SJSA1 (cell line): ENCODE measurements at regions not wholly inside any gene's neighbourhood (a gene's known extent, or its start where the extent isn't known, plus 50 kb on each side); places are given as distances from the start of the nearest gene placed in this dataset.

Source experiments
- DNase-seq, 2 experiments: peaks; one replicate each; pipeline ENCODE4 v3.0.0-alpha.2; 2015 to 2020; ENCODE audit warnings: low spot score in 2 of 2, low read depth in 1 of 2
- H3K27ac ChIP-seq: fragments of 250-450 bp; sonication (Bioruptor Pico); 2 replicates; pipeline ENCODE4 v1.5.1; 2020; ENCODE audit warnings: mild to moderate bottlenecking, moderate library complexity
- H3K27me3 ChIP-seq: fragments of 250-450 bp; sonication (Bioruptor Pico); replicated peaks from 2 replicates; pipeline ENCODE4 v1.5.1; 2020; ENCODE audit warnings: mild to moderate bottlenecking, moderate library complexity
- H3K36me3 ChIP-seq: fragments of 250-450 bp; sonication (Bioruptor Pico); 2 replicates; pipeline ENCODE4 v1.5.1; 2020; ENCODE audit warnings: mild to moderate bottlenecking
- H3K4me1 ChIP-seq: fragments of 250-450 bp; sonication (Bioruptor Pico); replicated peaks from 2 replicates; pipeline ENCODE4 v1.6.1; 2021; ENCODE audit warnings: mild to moderate bottlenecking
- H3K4me3 ChIP-seq: fragments of 250-450 bp; sonication (Bioruptor Pico); 2 replicates; pipeline ENCODE4 v1.5.1; 2020; ENCODE audit warnings: mild to moderate bottlenecking
- H3K9me3 ChIP-seq: fragments of 250-450 bp; sonication (Bioruptor Pico); replicated peaks from 2 replicates; pipeline ENCODE4 v1.5.1; 2020; ENCODE audit warnings: mild to moderate bottlenecking

DNA sequence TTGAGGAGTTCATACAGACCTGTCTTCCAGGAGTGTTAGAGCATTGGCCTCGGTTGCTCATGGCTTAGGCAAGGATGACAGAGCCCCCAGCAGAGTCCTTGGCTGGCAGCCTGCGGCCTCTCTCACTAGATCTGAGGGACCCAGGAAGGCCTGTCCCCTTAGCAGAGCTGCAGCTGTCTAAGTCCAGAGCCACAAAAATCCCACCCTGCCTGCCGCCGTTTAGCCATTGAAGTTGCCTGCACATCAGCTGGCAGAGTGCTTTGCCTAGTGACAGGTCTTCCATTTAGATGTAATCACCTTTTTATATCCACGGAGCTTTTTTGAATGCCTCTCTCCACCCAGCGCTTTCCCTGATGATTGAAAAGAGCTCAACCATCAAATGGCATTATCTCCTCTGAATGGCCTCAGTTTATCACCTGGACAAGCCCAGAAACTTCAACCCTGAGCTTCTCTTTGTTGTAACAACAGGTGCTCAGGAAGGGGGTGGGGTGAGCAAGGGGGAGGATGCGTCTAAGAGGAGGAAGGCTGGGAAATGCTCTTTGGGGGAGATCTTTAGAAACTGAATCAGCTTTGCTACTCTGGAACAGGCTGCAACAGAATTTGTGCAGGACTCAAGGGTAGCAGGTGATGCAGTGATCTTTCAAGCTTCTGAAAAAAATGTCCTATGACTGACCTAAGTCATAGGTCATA lies 71.9 kb downstream of the TNP1 start:
- H3K27me3 ChIP-seq: no peaks in the 10 kb centered on the region
- no peaks in the 10 kb centered on the region for H3K4me1 ChIP-seq
- H3K9me3 ChIP-seq: no peaks in the 10 kb centered on the region
- no peaks in the 10 kb centered on the region for H3K36me3 ChIP-seq
- H3K27ac ChIP-seq: no peak overlapping the region
- no peak overlapping the region for H3K4me3 ChIP-seq
- no peak for DNase-seq

DNA sequence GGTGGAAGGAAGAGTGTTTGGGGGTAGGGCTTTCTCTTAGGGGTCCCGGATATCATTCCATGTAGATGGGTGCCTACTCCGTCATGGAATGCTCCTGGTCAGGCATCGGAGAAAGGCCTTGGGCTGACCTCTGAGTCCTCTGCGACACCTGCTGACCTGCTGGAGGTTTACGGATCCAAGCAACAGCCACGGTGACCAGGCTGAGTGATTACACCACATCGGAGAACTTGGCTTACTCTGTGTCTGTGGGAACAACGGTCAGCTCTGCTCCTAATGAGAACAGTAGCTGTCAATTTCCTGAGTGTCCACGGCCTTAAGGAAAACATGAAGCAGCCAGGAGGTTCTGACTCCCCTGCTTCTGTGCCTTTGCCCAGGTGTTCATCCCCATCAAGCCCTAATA lies 73.2 kb downstream of the TNP1 start:
- Histone ChIP-seq H3K4me1 (no peaks in the 10 kb centered on the region), H3K9me3 (no peaks in the 10 kb centered on the region), H3K27ac (no peak overlapping the region), H3K4me3 (no peak overlapping the region), H3K36me3 (no peaks in the 10 kb centered on the region), H3K27me3 (no peaks in the 10 kb centered on the region)
- DNase-seq: no peak

DNA sequence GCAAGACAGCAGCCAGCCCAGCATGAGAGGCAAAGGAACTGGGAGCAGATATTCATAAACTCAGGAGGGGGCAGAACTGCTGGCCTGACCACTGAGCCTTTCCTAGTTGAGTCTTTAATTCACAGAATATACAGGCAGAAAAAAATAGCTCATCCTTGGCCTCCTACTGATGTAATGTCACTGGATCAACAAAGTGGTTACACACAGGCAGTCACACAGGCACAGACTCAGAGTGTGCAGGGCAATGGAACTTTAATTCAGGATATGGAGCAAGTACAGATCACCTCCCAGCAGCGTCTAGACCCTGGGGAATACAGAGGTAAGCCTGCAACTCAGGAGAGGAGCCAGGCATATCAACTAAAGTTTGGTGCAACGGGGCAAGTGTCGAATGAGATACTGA lies 75.4 kb downstream of the TNP1 start:
- H3K4me3 ChIP-seq: no peak overlapping the region
- no peak for DNase-seq
- H3K9me3 ChIP-seq: no peaks in the 10 kb centered on the region
- H3K27ac ChIP-seq: no peak overlapping the region
- no peaks in the 10 kb centered on the region for H3K4me1 ChIP-seq
- no peaks in the 10 kb centered on the region for H3K36me3 ChIP-seq
- H3K27me3 ChIP-seq: no peaks in the 10 kb centered on the region

DNA sequence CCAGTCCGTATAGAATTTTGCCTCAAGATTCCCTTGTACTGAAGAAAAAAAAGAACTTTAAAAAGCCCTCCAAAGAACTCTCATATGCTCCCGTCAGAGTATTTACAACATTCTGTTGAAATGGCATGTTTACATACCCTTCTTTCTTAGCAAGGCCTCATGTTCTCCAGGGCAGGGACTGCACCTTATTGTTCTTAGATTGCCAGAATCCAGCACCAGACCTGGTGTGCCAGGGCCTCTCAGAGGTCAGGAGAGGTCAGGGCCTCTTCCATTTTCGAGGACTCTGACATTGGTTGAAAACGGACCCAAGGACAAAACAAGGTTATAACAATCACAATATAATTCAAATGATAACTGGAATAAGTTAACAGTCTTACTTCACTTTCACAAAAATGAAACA lies 78.2 kb downstream of the TNP1 start:
- Histone ChIP-seq H3K4me1 (no peaks in the 10 kb centered on the region), H3K27ac (no peak overlapping the region), H3K9me3 (no peaks in the 10 kb centered on the region), H3K36me3 (no peaks in the 10 kb centered on the region), H3K4me3 (no peak overlapping the region), H3K27me3 (no peaks in the 10 kb centered on the region)
- DNase-seq: no peak

DNA sequence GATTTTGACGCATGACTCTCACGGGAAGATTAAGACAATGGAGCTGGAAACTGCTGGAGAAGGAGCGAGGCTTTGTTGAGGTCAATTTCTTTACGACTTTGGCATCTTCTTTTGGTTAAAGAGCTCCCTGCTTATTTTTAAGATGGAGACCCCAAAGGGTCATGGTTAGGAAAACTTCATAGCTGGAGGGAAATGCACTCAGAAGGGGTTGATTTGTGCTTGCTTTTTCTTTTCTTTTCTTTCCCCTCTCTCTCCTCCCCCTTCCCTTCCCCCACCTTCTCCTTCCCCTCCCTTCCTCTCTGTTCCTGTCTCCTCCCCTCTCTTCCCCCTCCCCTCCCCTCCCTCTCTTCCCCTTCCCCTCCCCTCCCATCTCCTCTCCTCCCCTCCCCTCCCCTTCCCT lies 79.0 kb downstream of the TNP1 start:
- no peaks in the 10 kb centered on the region for H3K27me3 ChIP-seq
- no peak overlapping the region for H3K27ac ChIP-seq
- no peaks in the 10 kb centered on the region for H3K36me3 ChIP-seq
- DNase-seq: no peak
- no peaks in the 10 kb centered on the region for H3K9me3 ChIP-seq
- no peaks in the 10 kb centered on the region for H3K4me1 ChIP-seq
- no peak overlapping the region for H3K4me3 ChIP-seq

DNA sequence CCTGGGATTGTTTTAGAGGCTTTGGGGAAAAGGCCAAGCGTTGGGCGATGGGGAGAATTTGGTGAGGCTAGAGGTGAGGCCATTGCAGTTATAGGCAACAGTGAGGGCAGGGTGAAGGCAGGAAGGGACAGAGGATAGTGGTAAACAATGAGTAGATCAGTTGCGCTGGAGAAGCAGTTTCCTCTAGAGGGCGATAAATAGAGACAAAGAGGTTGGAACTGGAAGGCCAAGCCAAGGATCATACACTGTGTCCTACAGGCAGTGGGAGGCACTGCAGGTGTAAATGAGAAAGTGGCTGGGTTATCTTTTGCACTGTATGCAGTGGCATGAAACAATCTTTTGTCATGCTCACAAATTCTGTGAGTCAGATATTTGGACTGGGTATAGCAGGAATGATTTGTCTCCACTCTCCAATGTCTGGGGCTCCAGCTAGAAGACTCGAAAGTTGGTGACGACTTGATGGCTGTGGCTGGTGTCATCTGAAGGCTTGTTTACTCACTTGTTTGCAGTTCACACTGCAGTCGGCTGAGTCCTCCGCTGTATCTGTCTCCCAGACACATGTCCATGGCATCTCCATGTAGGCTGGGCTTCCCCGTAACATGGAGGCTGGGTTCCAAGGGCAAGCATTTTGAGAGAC lies 82.1 kb downstream of the TNP1 start:
- Histone ChIP-seq H3K4me3 (no peak overlapping the region), H3K4me1 (peaks cover 10% of the 10 kb centered on the region), H3K9me3 (no peaks in the 10 kb centered on the region), H3K36me3 (no peaks in the 10 kb centered on the region), H3K27me3 (no peaks in the 10 kb centered on the region), H3K27ac (no peak overlapping the region)
- DNase-seq: peak; percentile 29 to 56

DNA sequence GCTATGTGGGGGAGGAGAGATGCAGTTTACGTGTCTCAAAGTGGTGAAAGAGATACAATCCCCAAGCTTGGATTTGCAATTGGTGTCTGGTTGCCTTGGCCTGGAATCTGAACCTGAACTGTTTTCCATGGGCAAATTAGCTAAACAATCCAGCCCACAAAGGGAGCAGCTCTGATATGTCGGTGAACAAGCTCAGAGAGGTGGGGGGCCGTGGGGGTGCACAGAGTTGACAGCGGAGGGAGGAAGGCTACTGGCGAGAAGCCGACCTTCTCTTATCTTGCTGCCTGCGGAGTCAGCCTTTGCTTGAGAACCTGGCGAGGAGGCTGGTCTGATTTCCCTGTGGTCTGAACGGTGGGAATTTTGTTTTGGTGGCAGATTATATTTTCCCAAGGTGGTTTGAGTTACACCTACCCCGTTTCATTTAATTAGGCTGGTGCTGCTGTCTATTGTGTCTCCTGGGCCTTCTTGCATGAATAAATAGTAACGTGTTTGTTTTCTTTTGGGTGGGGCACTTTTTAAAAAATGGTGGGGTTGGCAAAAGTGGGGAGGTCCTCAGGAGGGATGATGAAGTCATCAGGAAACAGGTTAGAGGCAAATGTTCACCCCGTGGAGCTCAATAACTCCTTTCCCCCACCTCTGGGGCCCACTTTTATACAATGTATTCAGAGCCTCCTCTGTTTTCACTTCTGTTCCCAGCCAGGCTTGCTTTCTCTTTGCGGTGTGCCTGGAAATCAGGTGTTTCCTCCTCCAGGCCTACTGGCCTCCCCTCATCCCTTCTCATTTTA lies 80.9 kb upstream of the IGFBP5 start:
- DNase-seq: no peak
- no peaks in the 10 kb centered on the region for H3K9me3 ChIP-seq
- no peaks in the 10 kb centered on the region for H3K36me3 ChIP-seq
- H3K27ac ChIP-seq: no peak overlapping the region
- peaks cover 10% of the 10 kb centered on the region for H3K4me1 ChIP-seq
- no peak overlapping the region for H3K4me3 ChIP-seq
- H3K27me3 ChIP-seq: no peaks in the 10 kb centered on the region

DNA sequence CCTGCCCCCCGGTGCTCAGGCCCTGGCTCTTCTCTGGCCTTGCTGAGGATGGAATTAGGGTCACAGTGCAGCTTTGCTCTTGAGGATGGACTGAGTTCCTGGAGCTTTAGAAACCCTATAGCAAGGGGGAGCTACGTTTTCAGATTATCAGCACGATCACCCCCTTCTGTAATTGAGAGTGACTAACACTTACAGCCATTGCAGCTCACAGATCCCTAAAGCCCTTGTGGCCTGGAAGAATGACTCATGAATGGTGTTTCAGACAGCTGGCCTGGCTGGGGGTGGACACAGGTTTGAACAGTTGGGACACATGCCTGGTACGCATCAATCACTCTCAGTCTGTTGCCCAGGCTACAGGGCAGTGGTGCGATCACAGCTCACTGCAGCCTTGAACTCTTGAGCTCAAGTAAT lies 79.7 kb upstream of the IGFBP5 start:
- no peaks in the 10 kb centered on the region for H3K36me3 ChIP-seq
- H3K27me3 ChIP-seq: no peaks in the 10 kb centered on the region
- no peak overlapping the region for H3K4me3 ChIP-seq
- no peak overlapping the region for H3K27ac ChIP-seq
- DNase-seq: peak; percentile 39 to 76
- peaks cover 10% of the 10 kb centered on the region for H3K4me1 ChIP-seq
- no peaks in the 10 kb centered on the region for H3K9me3 ChIP-seq

DNA sequence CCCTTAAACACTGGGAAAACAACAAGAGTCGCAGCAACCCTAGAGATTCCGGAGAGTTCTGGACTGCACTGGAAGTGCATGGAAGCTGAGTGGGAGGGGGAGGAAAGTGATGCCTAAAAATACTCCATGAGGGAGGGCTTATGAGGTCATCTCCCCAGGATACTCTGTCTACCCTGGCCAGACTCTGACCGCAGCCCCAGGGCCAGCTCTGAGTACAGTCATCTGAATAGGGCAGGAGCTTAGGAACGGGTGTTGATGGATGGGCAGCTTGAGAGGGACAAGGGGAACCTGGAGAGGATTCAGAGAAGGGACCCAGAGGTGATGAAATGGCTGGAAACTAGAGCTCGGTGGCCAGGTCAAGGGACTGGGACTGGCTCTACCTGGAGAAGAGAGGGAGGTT lies 79.3 kb upstream of the IGFBP5 start:
- DNase-seq: peak in 1 of 2 experiments; percentile 10
- Histone ChIP-seq H3K4me3 (no peak overlapping the region), H3K36me3 (no peaks in the 10 kb centered on the region), H3K27ac (no peak overlapping the region), H3K27me3 (no peaks in the 10 kb centered on the region), H3K9me3 (no peaks in the 10 kb centered on the region), H3K4me1 (peaks cover 10% of the 10 kb centered on the region)

DNA sequence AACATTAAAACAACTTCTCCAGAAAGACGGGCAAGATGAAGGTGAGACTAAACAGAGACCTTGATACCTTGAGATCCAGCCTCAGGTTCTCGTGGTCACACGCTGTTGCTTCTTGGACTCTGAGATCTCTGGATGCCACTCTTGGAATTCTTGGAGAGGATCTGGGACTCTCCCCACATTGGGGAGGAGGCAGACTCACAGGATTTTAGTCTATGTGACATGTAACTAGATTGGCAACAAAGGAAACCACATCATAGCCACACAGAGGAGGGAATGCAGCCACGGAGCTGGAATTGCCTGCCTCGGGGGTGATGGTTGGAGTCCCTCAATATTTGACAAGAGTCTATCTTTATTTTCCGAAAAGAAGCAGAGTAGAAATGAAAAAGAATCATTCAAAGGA lies 78.8 kb upstream of the IGFBP5 start:
- H3K9me3 ChIP-seq: no peaks in the 10 kb centered on the region
- no peaks in the 10 kb centered on the region for H3K36me3 ChIP-seq
- no peaks in the 10 kb centered on the region for H3K27me3 ChIP-seq
- H3K4me3 ChIP-seq: no peak overlapping the region
- DNase-seq: no peak
- peaks cover 10% of the 10 kb centered on the region for H3K4me1 ChIP-seq
- H3K27ac ChIP-seq: no peak overlapping the region

DNA sequence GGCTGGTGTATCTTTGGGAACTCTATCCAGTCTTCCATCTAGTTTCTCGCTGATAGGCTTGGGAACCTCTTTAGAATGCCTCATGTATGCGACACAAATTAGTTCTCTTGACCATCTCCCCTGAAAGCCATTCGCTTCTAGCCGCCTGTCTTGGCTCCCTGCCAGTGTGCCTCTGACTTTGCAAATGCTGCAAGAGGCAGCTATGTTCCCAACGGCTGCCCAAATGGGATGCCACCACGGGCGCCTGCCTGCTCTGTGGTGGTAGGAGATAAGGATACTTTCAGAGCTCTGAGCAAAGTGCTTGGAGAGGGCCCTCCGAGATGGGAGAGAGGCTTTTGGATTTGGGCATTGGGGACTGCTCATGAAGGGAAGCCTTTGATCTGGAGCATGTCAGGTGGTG lies 77.7 kb upstream of the IGFBP5 start:
- DNase-seq: no peak
- H3K27ac ChIP-seq: no peak overlapping the region
- H3K4me1 ChIP-seq: peaks cover 10% of the 10 kb centered on the region

DNA sequence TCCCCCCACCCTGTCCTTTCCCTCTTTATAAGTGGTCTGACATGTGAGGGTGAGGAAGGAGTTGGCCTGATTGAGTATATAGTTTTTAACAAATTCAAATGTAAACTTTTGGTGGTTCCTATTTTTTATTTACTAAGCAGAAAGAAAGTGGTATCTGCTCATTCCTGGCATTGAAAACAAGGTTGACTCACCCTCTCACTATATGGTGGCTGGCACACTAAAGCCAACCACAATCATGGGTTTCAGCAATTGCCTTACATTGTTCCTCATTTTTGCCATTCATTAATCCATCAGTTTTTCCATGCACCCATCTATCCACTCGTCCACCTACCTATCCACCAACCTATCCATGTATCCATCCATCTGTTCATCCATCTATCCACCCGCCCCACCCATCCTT lies 75.4 kb upstream of the IGFBP5 start:
- Histone ChIP-seq H3K9me3 (no peaks in the 10 kb centered on the region), H3K27ac (no peak overlapping the region), H3K36me3 (no peaks in the 10 kb centered on the region), H3K4me1 (peaks cover 10% of the 10 kb centered on the region), H3K27me3 (no peaks in the 10 kb centered on the region; the same call in 1 of the 2 replicates), H3K4me3 (no peak overlapping the region)
- no peak for DNase-seq

More for the DNA sequence above, 77.7 kb upstream of the IGFBP5 start:
- Histone ChIP-seq H3K9me3 (no peaks in the 10 kb centered on the region), H3K4me3 (no peak overlapping the region), H3K27me3 (no peaks in the 10 kb centered on the region), H3K36me3 (no peaks in the 10 kb centered on the region)

DNA sequence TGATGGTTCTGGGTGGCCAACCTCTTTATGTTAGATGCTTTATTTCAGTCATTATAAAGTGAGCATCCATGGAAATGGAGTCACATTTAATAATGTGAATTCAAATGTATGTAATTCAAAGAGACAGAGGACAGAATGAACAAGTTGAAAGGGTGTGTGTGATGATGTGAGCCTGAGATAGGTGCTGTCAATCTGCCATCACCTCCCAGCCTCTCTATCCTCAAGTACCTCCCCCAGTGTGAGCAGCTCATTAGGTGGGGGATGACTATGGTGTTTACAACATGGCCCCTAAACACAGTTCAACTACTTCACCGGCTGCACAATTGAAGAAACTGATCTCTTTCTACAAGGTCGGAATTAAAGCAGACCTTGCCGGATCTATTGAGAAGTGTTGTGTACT lies 74.7 kb upstream of the IGFBP5 start:
- H3K27me3 ChIP-seq: no peaks in the 10 kb centered on the region; the same call in 1 of the 2 replicates
- no peak for DNase-seq
- no peak overlapping the region for H3K4me3 ChIP-seq
- H3K4me1 ChIP-seq: peaks cover 6% of the 10 kb centered on the region
- H3K36me3 ChIP-seq: no peaks in the 10 kb centered on the region
- H3K9me3 ChIP-seq: no peaks in the 10 kb centered on the region
- H3K27ac ChIP-seq: no peak overlapping the region

DNA sequence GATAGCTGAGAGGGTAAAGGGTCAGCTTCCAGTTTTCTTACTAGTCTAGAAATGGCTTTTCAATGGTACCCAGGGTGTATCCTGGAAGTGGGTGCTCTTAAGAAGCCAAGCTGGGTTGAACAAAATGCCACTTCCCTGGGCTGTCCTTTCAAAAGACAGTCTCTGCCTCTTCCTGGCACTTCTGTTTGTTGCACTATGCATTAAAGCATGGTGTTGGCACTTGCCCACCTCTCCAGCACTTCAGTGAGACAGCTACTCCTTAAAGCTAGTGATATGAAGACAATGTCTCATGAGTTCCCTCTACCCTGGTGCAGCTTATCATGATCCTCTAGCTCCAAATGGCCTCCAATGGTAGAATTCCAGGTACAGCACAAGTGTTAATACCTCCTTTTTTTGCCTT lies 74.3 kb upstream of the IGFBP5 start:
- Histone ChIP-seq H3K4me3 (no peak overlapping the region), H3K36me3 (no peaks in the 10 kb centered on the region), H3K27me3 (no peaks in the 10 kb centered on the region; the same call in 1 of the 2 replicates), H3K4me1 (peaks cover 2% of the 10 kb centered on the region), H3K9me3 (no peaks in the 10 kb centered on the region), H3K27ac (no peak overlapping the region)
- no peak for DNase-seq
